ENCODE measurements at regions not wholly inside any gene's neighbourhood (a gene's known extent, or its start where the extent isn't known, plus 50 kb on each side); places are given as distances from the start of the nearest gene placed in this dataset.
A peak's percentile ranks its signal among the peaks of the same experiment; 100 is the strongest.

GRCh38 chr17:12389421-12389820 is 276.3 kb upstream of the MYOCD start:
- DNase-seq (ENCODE audit: low read depth, low spot score): no peak
- ChIA-PET POLR2A (no interaction called here), CTCF (no interaction called here)
- no peak for TF ChIP-seq CTCF (IDR thresholded peaks at IDR 0.05; ENCODE audit: insufficient read depth, low read length, missing control alignments)
- H3K4me3 ChIP-seq (ENCODE audit: low read depth, low read length): no peak overlapping the region

- POLR2A ChIA-PET: no interaction called here
- no peak for TF ChIP-seq CTCF (IDR thresholded peaks at IDR 0.05; ENCODE audit: insufficient read depth, low read length, missing control alignments)
- CTCF ChIA-PET: no interaction called here
- DNase-seq (ENCODE audit: low read depth, low spot score): no peak
- no peak overlapping the region for H3K4me3 ChIP-seq (ENCODE audit: low read depth, low read length)
These were observed 275.1 kb upstream of the MYOCD start for GRCh38 chr17:12390631-12391030.

GRCh38 chr17:12391468-12391867 is 274.2 kb upstream of the MYOCD start:
- POLR2A ChIA-PET: no interaction called here
- DNase-seq (ENCODE audit: low read depth, low spot score): no peak
- CTCF ChIA-PET: no interaction called here
- H3K4me3 ChIP-seq (ENCODE audit: low read depth, low read length): no peak overlapping the region
- TF ChIP-seq CTCF (IDR thresholded peaks at IDR 0.05; ENCODE audit: insufficient read depth, low read length, missing control alignments): no peak

GRCh38 chr17:12395733-12396354 is 269.8 kb upstream of the MYOCD start:
- no peak for DNase-seq (ENCODE audit: low read depth, low spot score)
- no peak overlapping the region for H3K4me3 ChIP-seq (ENCODE audit: low read depth, low read length)
- POLR2A ChIA-PET: no interaction called here
- CTCF ChIA-PET: interaction anchor here (3.7 kb wide), 1 partner anchor 10 kb away, joined by 13 read pairs; no protein-coding TSS in a partner anchor
- no peak for TF ChIP-seq CTCF (IDR thresholded peaks at IDR 0.05; ENCODE audit: insufficient read depth, low read length, missing control alignments)

GRCh38 chr17:12398441-12399051 is 267.1 kb upstream of the MYOCD start:
- no peak for TF ChIP-seq CTCF (IDR thresholded peaks at IDR 0.05; ENCODE audit: insufficient read depth, low read length, missing control alignments)
- ChIA-PET CTCF (interaction anchor here (1.1 kb wide), 1 partner anchor 9 kb away, joined by 3 read pairs; no protein-coding TSS in a partner anchor), POLR2A (no interaction called here)
- H3K4me3 ChIP-seq (ENCODE audit: low read depth, low read length): no peak overlapping the region
- DNase-seq (ENCODE audit: low read depth, low spot score): no peak

- ChIA-PET CTCF (interaction anchor here (0.7 to 1.7 kb wide), 3 partner anchors 13 to 264 kb away, joined by 3 to 4 read pairs (median 3); no protein-coding TSS in a partner anchor), POLR2A (no interaction called here)
These were observed 262.6 kb upstream of the MYOCD start for GRCh38 chr17:12402963-12403622.

More at GRCh38 chr17:12402963-12403622, 262.6 kb upstream of the MYOCD start:
- TF ChIP-seq CTCF (IDR thresholded peaks at IDR 0.05; ENCODE audit: insufficient read depth, low read length, missing control alignments): no peak
- H3K4me3 ChIP-seq (ENCODE audit: low read depth, low read length): no peak overlapping the region
- DNase-seq (ENCODE audit: low read depth, low spot score): peak; percentile 85

Data from AG04449 (cell line).